Muscle layer of colon (tissue), 2 donors: ENCODE measurements at regions not wholly inside any gene's neighbourhood (a gene's known extent, or its start where the extent isn't known, plus 50 kb on each side); places are given as distances from the start of the nearest gene placed in this dataset.

Experiments used
- H3K27ac ChIP-seq: one replicate; pipeline ENCODE4 v1.7.0; 2013; ENCODE audit warnings: low read depth, mild to moderate bottlenecking, low read length, moderate library complexity
- H3K27me3 ChIP-seq, 2 donors: one replicate each; pipeline ENCODE4 v1.7.0; 2013; ENCODE audit warnings: low read length in 2 of 2, mild to moderate bottlenecking in 2 of 2; ENCODE audit not compliant: insufficient read depth in 2 of 2, control insufficient read depth in 1 of 2
- H3K36me3 ChIP-seq: one replicate; pipeline ENCODE4 v1.7.0; 2013; ENCODE audit warnings: mild to moderate bottlenecking, low read length; ENCODE audit not compliant: insufficient read depth
- H3K4me1 ChIP-seq: one replicate; pipeline ENCODE4 v1.7.0; 2013; ENCODE audit warnings: mild to moderate bottlenecking, low read length; ENCODE audit not compliant: insufficient read depth
- H3K4me3 ChIP-seq, 2 donors: one replicate each; pipeline ENCODE4 v1.7.0; 2013; ENCODE audit warnings: low read length in 2 of 2, low read depth in 1 of 2, mild to moderate bottlenecking in 1 of 2, moderate library complexity in 1 of 2
- H3K9ac ChIP-seq: one replicate; pipeline ENCODE4 v1.7.0; 2013; ENCODE audit warnings: low read length
- H3K9me3 ChIP-seq: one replicate; pipeline ENCODE4 v1.7.0; 2013; ENCODE audit warnings: mild to moderate bottlenecking, low read length
- donor health status: abdominal sarcoma.
- donor health status: Adenocarcinoma of cecum.

GRCh38 chr17:71423871-71424546 lies 696.8 kb upstream of the SOX9 start:
- no peak overlapping the region for H3K4me3 ChIP-seq
- no peaks in the 10 kb centered on the region for H3K36me3 ChIP-seq
- no peak overlapping the region for H3K9ac ChIP-seq
- H3K4me1 ChIP-seq = no peaks in the 10 kb centered on the region
- no peaks in the 10 kb centered on the region for H3K27me3 ChIP-seq
- H3K9me3 ChIP-seq = no peaks in the 10 kb centered on the region
- H3K27ac ChIP-seq = no peak overlapping the region

- no peaks in the 10 kb centered on the region for H3K36me3 ChIP-seq
- no peak overlapping the region for H3K27ac ChIP-seq
- no peaks in the 10 kb centered on the region for H3K9me3 ChIP-seq
- H3K4me1 ChIP-seq = no peaks in the 10 kb centered on the region
- H3K4me3 ChIP-seq = no peak overlapping the region
- H3K9ac ChIP-seq = no peak overlapping the region
- H3K27me3 ChIP-seq = no peaks in the 10 kb centered on the region
Observed at GRCh38 chr17:71427801-71428200, 693.0 kb upstream of the SOX9 start.

- H3K9ac ChIP-seq = no peak overlapping the region
- H3K36me3 ChIP-seq = no peaks in the 10 kb centered on the region
- H3K4me1 ChIP-seq = no peaks in the 10 kb centered on the region
- no peak overlapping the region for H3K27ac ChIP-seq
- H3K27me3 ChIP-seq = no peaks in the 10 kb centered on the region
- no peaks in the 10 kb centered on the region for H3K9me3 ChIP-seq
- H3K4me3 ChIP-seq = no peak overlapping the region
Observed at GRCh38 chr17:71428897-71429296, 691.9 kb upstream of the SOX9 start.

- Histone ChIP-seq H3K27me3 (no peaks in the 10 kb centered on the region), H3K36me3 (no peaks in the 10 kb centered on the region), H3K27ac (no peak overlapping the region), H3K9me3 (no peaks in the 10 kb centered on the region), H3K4me1 (no peaks in the 10 kb centered on the region), H3K9ac (no peak overlapping the region), H3K4me3 (no peak overlapping the region)
Observed at GRCh38 chr17:71430281-71430680, 690.5 kb upstream of the SOX9 start.

- no peaks in the 10 kb centered on the region for H3K4me1 ChIP-seq
- no peaks in the 10 kb centered on the region for H3K9me3 ChIP-seq
- H3K27ac ChIP-seq = no peak overlapping the region
- no peaks in the 10 kb centered on the region for H3K36me3 ChIP-seq
- no peaks in the 10 kb centered on the region for H3K27me3 ChIP-seq
- no peak overlapping the region for H3K4me3 ChIP-seq
- no peak overlapping the region for H3K9ac ChIP-seq
Observed at GRCh38 chr17:71431146-71431545, 689.7 kb upstream of the SOX9 start.

GRCh38 chr17:71432378-71433315 lies 688.2 kb upstream of the SOX9 start:
- H3K27ac ChIP-seq = no peak overlapping the region
- no peaks in the 10 kb centered on the region for H3K27me3 ChIP-seq
- H3K4me1 ChIP-seq = no peaks in the 10 kb centered on the region
- H3K9me3 ChIP-seq = no peaks in the 10 kb centered on the region
- H3K4me3 ChIP-seq = no peak overlapping the region
- no peak overlapping the region for H3K9ac ChIP-seq
- H3K36me3 ChIP-seq = no peaks in the 10 kb centered on the region

GRCh38 chr17:71434716-71435115 lies 686.1 kb upstream of the SOX9 start:
- H3K4me1 ChIP-seq = no peaks in the 10 kb centered on the region
- no peaks in the 10 kb centered on the region for H3K9me3 ChIP-seq
- H3K27me3 ChIP-seq = no peaks in the 10 kb centered on the region
- H3K36me3 ChIP-seq = no peaks in the 10 kb centered on the region
- H3K27ac ChIP-seq = no peak overlapping the region
- no peak overlapping the region for H3K4me3 ChIP-seq
- no peak overlapping the region for H3K9ac ChIP-seq

- no peak overlapping the region for H3K4me3 ChIP-seq
- H3K36me3 ChIP-seq = no peaks in the 10 kb centered on the region
- no peak overlapping the region for H3K27ac ChIP-seq
- no peaks in the 10 kb centered on the region for H3K9me3 ChIP-seq
- no peaks in the 10 kb centered on the region for H3K4me1 ChIP-seq
- H3K9ac ChIP-seq = no peak overlapping the region
- no peaks in the 10 kb centered on the region for H3K27me3 ChIP-seq
Observed at GRCh38 chr17:71436479-71436878, 684.3 kb upstream of the SOX9 start.

- no peak overlapping the region for H3K27ac ChIP-seq
- no peaks in the 10 kb centered on the region for H3K27me3 ChIP-seq
- H3K4me3 ChIP-seq = no peak overlapping the region
- H3K9ac ChIP-seq = no peak overlapping the region
- no peaks in the 10 kb centered on the region for H3K36me3 ChIP-seq
- no peaks in the 10 kb centered on the region for H3K4me1 ChIP-seq
- no peaks in the 10 kb centered on the region for H3K9me3 ChIP-seq
Observed at GRCh38 chr17:71437166-71437565, 683.7 kb upstream of the SOX9 start.

- Histone ChIP-seq H3K27me3 (no peaks in the 10 kb centered on the region), H3K27ac (no peak overlapping the region), H3K9ac (no peak overlapping the region), H3K9me3 (no peaks in the 10 kb centered on the region), H3K4me1 (no peaks in the 10 kb centered on the region), H3K36me3 (no peaks in the 10 kb centered on the region), H3K4me3 (no peak overlapping the region)
Observed at GRCh38 chr17:71438631-71439146, 682.1 kb upstream of the SOX9 start.

GRCh38 chr17:71440513-71440912 lies 680.3 kb upstream of the SOX9 start:
- Histone ChIP-seq H3K27me3 (no peaks in the 10 kb centered on the region), H3K9me3 (no peaks in the 10 kb centered on the region), H3K36me3 (no peaks in the 10 kb centered on the region), H3K4me3 (no peak overlapping the region), H3K9ac (no peak overlapping the region), H3K27ac (no peak overlapping the region), H3K4me1 (no peaks in the 10 kb centered on the region)
